CD4-positive, alpha-beta T cell treated with Interleukin-4 for 1 hour (primary cell): ENCODE measurements at regions not wholly inside any gene's neighbourhood (a gene's known extent, or its start where the extent isn't known, plus 50 kb on each side); places are given as distances from the start of the nearest gene placed in this dataset.
"Not testable (repeated sequence)": the region's sequence is repeated elsewhere in the genome, so short reads cannot be mapped to it uniquely, and the experiment has no call there.

ENCODE experiments used
- DNase-seq, 2 donors: peaks; one replicate each; pipeline ENCODE4 v3.0.0-alpha.2; 2020 to 2022

- no peak for DNase-seq
Measured at GRCh38 chr3:139095803-139096466, 51.2 kb upstream of the PRR23C start.

GRCh38 chr3:139096670-139097069, 52.0 kb upstream of the PRR23C start:
- no peak for DNase-seq

DNA sequence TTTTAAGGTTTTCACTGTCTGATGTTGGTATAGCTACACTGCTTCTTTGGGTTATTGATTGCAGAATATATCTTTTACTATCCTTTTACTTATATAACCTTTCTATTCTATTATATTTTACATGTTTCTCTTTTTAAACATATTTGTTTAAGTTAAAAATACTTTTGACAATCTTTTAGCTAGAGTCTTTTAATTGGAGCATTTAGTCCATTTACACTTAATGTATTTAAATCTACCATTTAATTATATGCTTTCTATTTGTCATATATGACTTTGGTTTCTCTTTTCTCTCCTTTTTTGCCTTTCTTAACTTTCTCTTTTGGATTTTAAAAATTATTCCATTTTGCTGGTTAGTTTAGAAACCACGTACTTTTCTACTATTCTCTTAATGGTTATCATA, 53.7 kb upstream of the PRR23C start:
- DNase-seq, result no peak

DNA sequence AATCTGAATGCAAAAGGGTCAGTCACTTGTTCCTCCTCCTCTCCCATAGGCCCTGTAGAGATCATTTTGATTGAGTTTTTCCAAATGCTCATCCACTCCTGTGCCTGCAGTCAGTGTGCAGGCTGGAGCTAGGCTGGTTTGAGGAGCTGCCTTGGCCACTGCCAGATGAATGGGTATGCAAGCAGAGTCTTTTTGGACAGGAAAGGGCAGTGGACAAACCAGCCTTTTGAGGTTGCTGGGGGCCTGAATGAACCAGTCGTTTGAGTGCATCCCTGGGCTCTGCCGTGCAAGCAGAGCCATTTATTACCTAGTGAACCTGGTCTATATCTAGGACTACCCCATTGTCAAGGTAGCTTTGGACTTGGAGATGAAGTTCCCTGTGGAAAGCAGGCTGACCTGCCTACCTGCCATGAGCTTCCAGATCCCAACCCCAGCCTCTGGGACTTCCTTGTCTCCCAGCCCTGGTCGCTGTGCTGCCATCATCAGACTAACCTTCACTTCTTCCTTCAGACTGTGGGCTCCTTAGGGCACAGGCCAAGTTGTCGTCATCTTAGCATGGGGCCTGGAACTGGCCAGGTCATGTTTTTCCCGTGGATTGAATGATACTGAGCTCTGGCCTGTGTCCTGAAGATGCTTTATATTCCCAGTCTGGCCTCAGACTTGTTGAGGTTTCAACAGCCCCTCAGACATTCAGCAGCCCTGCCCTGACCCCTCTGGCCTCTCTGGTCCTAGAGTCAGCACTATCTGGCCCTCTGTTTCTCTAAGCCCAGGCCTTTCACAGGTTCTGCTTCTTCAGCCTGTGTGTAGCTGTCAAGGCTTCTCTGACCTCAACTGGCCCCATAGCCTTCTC, 55.5 kb upstream of the PRR23C start:
- DNase-seq, result no peak

DNA sequence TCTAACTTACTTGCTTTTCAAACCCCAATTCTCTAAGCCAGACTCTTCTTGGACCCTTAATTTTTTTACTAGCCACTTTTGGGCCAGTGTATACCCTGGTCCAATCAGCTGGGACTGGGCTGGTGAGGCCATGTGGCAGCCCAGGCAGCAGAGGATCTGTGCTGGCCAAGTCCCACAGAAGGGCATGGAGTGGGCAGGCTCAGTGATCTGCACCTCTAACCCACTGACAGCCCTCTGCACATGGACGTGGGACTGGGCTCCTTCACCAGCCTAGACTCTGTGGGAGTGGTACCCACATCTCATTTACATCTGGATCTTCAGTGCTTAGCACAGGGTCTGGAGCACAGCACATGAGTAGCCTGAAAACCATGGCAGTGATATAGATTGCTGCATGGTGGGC, 56.1 kb upstream of the PRR23C start:
- no peak for DNase-seq

DNA sequence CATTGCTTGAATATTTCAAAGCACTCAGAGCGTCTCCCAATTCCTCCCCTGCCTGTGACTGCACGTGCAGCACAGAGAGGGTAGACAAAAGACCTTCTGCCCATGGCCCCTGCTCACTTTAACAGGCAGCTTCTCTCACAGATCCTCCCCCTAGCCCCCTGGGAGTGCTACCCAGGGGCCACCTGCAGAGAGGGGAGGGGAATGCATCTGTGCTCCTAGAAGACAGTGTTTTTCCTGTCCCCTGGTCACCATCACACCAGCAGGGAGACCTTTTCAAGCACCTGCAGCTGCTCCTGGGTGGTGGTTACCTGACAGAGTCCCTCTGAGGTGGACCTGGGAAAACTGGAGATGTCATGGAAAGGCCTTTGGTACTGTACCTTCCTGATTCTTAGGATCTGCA, 56.7 kb upstream of the PRR23C start:
- no peak for DNase-seq

GRCh38 chr3:139103484-139103883, 58.8 kb upstream of the PRR23C start:
- no peak for DNase-seq

DNA sequence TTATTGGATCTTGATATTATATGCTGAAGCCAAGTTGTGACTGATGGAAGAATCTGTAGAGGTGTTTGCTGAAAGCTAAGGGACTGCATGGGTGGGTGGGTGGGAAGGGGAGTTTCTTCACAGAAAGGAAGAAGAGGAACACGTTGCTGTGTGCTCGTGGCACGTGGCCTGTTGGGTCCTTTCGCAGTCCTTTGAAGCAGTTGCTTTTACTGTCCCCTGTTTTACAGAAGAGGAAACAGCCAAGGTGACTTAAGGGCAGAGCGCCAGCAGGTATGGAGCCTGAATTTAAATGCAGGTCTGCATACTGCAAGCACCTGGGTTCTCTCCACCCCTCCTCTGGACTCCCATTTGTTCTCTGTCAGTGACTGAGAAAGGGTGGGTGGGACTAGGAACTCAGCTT, 59.4 kb upstream of the PRR23C start:
- DNase-seq, result no peak

DNA sequence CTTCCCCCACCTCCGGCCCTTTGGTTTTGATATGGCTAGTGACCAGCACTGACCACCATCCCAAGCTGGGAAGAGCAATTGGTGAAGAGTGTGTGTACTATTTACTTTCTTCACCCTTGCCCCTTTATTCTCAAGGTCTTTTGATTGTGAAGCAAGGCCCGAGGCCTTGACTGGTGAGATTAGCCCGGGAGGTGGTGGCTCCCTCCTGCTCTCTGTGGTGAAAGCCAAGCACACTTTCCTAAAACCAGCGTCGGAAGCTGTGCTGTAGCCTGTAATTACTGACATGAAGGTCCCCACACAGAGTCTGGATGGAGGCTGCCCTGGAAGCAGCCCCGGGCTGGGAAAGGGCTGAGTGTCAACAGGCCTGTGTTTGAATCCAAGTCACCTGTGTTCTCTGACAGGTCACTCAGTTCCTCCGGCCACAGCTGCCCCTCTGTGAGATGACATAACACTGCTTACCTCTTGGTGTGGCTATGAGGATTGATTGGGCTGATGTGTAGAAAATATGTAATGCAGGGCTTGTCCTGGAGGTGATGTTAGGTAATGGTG, 60.5 kb upstream of the PRR23C start:
- DNase-seq, result no peak

GRCh38 chr3:139106013-139106932, 61.6 kb upstream of the PRR23C start:
- no peak for DNase-seq

- DNase-seq, result no peak
Measured at GRCh38 chr3:139107424-139108252, 62.9 kb upstream of the PRR23C start.

DNA sequence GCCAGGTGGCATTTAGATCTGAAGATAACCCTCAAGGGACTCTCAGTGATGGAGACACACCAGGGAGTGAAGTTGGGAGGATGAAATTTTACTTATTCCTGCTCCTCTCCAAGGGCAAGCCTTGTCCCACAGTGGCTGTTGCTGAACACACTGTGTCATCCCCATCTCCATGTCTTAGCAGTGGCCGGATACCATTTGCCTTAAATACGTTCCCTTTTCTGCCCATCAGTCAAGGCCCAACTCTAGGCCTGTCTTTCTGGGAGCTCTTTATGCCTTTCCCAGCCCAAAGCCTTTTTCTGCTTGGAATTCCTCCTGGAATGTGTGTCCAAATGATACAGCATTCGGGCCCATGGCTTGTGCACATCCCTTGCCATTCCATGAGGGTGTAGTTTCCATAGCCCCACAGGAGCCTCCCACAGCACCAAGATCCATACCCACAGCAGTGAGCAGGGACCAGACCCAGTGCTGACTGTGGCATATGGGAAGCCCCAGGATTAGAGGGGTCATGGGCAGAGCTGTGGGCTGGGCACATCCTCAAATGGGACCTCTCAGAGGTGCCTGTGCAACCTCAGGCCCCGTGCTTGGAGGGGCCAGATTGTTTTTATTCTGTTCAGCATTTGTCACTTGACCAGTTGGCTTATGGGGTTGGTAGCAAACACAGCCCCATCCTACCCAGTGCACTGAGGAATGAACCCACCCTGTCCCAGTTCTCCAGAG, 63.7 kb upstream of the PRR23C start:
- DNase-seq, result no peak

GRCh38 chr3:139109271-139109670, 64.6 kb upstream of the PRR23C start:
- DNase-seq, result no peak

- DNase-seq, result no peak
Measured at GRCh38 chr3:139110072-139110830, 65.6 kb upstream of the PRR23C start.

GRCh38 chr3:139110929-139111328, 66.2 kb upstream of the PRR23C start:
- DNase-seq, result not testable (repeated sequence)

DNA sequence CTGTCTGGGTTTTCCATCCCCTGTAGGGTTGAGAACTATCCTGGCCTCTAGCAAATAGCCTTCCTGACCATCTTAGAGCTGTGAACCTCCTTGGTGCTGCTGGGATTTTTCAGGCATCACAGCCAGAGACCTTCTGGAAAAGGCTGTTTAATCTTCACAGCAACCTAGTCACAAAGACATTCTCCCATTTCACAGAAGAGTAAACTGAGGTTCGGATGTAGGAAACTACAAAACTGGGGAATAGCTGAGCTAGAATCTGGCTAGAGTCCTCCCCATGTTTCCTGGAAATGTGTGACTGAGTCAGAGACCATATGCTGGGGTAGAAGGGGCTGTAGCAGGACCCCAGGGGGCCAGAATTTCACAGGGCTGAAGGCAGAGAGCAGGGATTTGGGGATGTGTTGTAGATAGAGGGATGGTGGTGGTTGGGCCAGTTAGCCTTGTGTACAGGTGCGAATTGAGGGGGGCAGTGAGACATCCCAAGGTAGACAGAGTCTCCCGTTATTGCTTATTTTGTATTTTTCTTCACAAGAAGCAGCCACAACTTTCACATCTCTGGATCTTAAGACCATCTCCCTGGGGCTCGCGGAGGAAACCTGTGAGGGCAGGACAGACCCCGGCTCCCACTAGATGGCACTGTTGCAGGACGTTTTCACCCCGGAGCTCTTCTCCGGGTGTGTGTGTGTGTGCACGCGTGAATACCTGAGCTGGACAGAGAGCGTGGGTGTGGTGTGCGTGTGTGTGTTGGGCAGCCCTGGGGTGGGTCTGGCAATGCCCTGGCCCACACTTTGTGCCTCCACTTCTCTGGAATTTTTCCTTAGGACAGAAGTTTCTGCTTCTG, 66.9 kb upstream of the PRR23C start:
- DNase-seq, result peak; percentile 31 to 41

DNA sequence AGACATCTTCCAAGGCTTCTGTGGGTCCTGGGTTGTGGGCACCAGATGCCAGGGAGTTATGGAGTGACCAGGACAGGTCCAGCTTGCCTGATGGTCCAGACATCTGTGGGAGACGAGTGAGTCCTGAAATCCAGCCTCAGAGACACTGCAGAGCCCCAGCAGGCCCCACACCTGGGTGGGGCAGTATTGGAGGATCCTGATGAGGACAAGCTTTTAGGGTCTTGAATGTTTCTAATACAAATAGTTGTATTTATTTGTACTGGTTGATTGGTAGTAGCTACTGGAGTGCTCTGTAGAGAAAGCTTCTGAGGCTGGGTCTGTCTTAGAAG, 67.5 kb upstream of the PRR23C start:
- no peak for DNase-seq

GRCh38 chr3:139113231-139113992, 68.7 kb upstream of the PRR23C start:
- DNase-seq, result no peak

- DNase-seq, result no peak
Measured at GRCh38 chr3:139113993-139114375, 69.3 kb upstream of the PRR23C start.
